HG02678 (cell line): ENCODE measurements at regions not wholly inside any gene's neighbourhood (a gene's known extent, or its start where the extent isn't known, plus 50 kb on each side); places are given as distances from the start of the nearest gene placed in this dataset.

Experiments used
- ATAC-seq: cut with Tn5 transposase; IDR thresholded peaks from one replicate; pipeline ENCODE4 v1.9.1; 2021; ENCODE audit warnings: mild to moderate bottlenecking, moderate library complexity; ENCODE audit not compliant: unreplicated experiment

- no peak for ATAC-seq
These were observed 82.4 kb upstream of the PDE1C start for GRCh38 chr7:32152576-32152975.

DNA sequence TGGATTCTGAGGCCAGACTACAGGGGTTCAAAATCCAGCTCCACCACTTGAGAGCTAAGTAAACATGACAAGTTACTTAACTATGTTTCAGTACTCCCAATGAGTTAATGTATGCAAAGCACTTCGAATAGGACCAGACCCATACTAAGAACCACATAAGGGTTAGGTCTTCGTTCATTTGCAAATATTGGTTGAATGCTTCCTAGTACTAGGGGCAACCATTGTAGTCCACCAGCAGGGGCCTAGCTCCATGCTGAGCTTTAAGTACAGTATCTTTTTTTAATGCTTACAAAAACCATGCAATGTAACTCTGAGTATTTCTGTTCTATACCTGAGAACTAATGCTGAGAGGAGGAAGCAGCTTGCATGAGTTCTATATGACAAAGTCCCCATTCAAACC is 80.4 kb upstream of the PDE1C start:
- no peak for ATAC-seq

DNA sequence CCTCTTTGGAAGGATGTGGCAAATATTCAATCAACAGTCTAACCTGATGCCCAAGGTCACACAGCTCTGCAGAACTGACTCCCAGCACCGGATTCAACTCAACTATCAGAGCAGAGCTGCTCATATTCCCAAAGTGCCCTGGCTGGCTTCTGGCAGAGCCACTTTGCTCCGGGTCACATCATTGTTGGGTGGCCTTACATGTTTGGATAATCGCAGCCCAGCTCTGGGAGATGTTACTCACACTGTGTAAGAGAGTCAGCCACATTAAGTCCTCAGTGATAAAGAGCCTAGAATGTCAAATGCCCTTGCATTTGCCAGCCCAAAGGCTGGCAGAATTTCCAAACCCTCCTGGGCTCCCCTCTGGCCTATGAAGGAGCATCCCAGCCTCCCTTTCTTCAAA is 79.8 kb upstream of the PDE1C start:
- ATAC-seq, result no peak

- no peak for ATAC-seq
These were observed 77.5 kb upstream of the PDE1C start for GRCh38 chr7:32147546-32148268.

- ATAC-seq, result no peak
These were observed 75.7 kb upstream of the PDE1C start for GRCh38 chr7:32145911-32146310.

GRCh38 chr7:32144676-32145075 is 74.5 kb upstream of the PDE1C start:
- no peak for ATAC-seq

GRCh38 chr7:32143301-32143700 is 73.1 kb upstream of the PDE1C start:
- no peak for ATAC-seq

DNA sequence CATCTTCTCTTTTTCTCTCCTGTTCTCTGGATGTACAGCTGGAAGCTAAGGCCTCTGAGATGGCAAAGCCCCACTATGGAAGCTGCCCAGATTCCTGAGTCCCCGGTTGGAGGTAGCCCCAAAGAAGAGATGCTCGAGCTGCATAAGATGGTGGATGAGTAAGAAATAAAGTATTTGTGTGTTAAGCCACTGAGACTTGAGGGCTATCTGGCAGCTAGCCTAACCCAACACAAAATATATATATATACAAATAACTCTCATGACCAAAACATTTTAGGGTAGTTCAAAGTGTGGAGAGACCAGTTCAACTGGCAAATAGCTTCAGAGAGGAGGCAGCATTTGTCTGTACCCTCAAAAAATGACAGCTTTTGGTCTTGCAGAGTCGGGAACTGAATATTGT is 72.4 kb upstream of the PDE1C start:
- ATAC-seq, result no peak

GRCh38 chr7:32140210-32140939 is 70.2 kb upstream of the PDE1C start:
- no peak for ATAC-seq

DNA sequence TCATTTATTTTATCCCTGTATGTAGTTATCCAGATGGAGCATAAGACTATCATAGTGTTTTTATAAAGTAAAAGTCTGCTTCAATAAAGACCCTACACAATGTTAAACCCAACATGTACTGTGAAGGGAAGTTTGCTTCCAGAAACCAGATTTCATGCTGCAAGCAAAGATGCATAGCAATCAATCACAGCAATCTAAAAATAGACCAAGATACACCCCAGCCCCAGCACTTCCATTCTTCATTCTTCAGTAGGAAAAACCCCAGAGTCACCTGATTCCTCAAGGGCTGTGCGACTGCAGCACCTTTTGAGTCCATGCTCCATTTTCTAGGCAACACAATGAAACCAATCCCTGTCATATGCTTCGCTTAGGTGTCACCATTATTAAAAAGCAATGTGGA is 66.9 kb upstream of the PDE1C start:
- no peak for ATAC-seq

- no peak for ATAC-seq
These were observed 60.9 kb upstream of the PDE1C start for GRCh38 chr7:32131091-32131490.

- ATAC-seq, result no peak
These were observed 56.6 kb upstream of the PDE1C start for GRCh38 chr7:32126843-32127242.
